GM10266 (cell line): ENCODE measurements at regions not wholly inside any gene's neighbourhood (a gene's known extent, or its start where the extent isn't known, plus 50 kb on each side); places are given as distances from the start of the nearest gene placed in this dataset.

Source experiments
- DNase-seq: peaks from one replicate; pipeline ENCODE4 v3.0.0; 2012; ENCODE audit errors: extremely low spot score
- CTCF ChIP-seq: IDR thresholded peaks from 2 replicates; pipeline ENCODE4 v1.5.1; 2012; ENCODE audit warnings: mild to moderate bottlenecking, low read depth; ENCODE audit not compliant: control insufficient read depth, insufficient read depth; ENCODE audit errors: missing control alignments

- TF ChIP-seq CTCF: no peak
- DNase-seq: no peak
Measured at GRCh38 chr4:127069675-127070074, 563.1 kb upstream of the INTU start.

- no peak for TF ChIP-seq CTCF
- DNase-seq: no peak
Measured at GRCh38 chr4:127071443-127071842, 561.3 kb upstream of the INTU start.

- no peak for TF ChIP-seq CTCF
- no peak for DNase-seq
Measured at GRCh38 chr4:127080141-127080540, 552.6 kb upstream of the INTU start.

GRCh38 chr4:127081041-127081440 is 551.7 kb upstream of the INTU start:
- TF ChIP-seq CTCF: no peak
- DNase-seq: no peak

GRCh38 chr4:127082986-127083385 is 549.8 kb upstream of the INTU start:
- no peak for DNase-seq
- no peak for TF ChIP-seq CTCF

GRCh38 chr4:127084666-127085065 is 548.1 kb upstream of the INTU start:
- no peak for DNase-seq
- TF ChIP-seq CTCF: no peak

GRCh38 chr4:127097061-127097460 is 535.7 kb upstream of the INTU start:
- TF ChIP-seq CTCF: no peak
- no peak for DNase-seq
